ENCODE measurements at regions not wholly inside any gene's neighbourhood (a gene's known extent, or its start where the extent isn't known, plus 50 kb on each side); places are given as distances from the start of the nearest gene placed in this dataset.

GRCh38 chr1:81308191-81308590, 492.5 kb upstream of the ADGRL2 start:
- intact Hi-C loops (cut with DNase I): no loop called here

DNA sequence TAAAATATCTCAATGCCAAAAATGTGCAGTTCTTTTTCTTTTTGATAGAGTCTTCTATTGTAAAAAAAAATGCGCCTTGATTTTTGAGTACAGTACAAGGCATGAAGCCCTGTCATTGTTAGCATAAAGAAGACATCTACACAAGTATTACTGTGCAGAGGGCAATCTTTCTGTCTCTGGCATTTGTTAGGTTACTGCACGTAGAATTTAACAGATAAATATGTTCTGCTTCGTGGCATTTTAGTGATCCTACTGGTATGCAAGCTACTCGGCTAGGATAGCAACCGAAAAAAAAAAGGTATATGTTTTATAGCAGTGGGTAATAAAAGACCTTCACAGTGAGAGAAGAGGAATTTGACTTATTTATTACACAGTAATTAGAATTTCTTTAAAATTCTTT, 492.9 kb upstream of the ADGRL2 start:
- intact Hi-C loops (cut with DNase I): no loop called here
- no peak for DNase-seq (ENCODE audit: low spot score)

More at GRCh38 chr1:81308191-81308590, 492.5 kb upstream of the ADGRL2 start:
- Histone ChIP-seq H3K27me3 (replicated peaks; ENCODE audit: insufficient read depth) (no peaks in the 10 kb centered on the region), H3K4me3 (no peak overlapping the region), H3K4me1 (replicated peaks) (no peaks in the 10 kb centered on the region), H3K36me3 (no peaks in the 10 kb centered on the region), H3K27ac (no peak overlapping the region), H3K9me3 (no peaks in the 10 kb centered on the region)
- no peak for DNase-seq (ENCODE audit: low spot score)
- TF ChIP-seq POLR2AphosphoS5 (IDR thresholded peaks at IDR 0.05) (no peak), POLR2A (IDR thresholded peaks at IDR 0.05) (no peak)
- TF ChIP-seq, protein P1, sequence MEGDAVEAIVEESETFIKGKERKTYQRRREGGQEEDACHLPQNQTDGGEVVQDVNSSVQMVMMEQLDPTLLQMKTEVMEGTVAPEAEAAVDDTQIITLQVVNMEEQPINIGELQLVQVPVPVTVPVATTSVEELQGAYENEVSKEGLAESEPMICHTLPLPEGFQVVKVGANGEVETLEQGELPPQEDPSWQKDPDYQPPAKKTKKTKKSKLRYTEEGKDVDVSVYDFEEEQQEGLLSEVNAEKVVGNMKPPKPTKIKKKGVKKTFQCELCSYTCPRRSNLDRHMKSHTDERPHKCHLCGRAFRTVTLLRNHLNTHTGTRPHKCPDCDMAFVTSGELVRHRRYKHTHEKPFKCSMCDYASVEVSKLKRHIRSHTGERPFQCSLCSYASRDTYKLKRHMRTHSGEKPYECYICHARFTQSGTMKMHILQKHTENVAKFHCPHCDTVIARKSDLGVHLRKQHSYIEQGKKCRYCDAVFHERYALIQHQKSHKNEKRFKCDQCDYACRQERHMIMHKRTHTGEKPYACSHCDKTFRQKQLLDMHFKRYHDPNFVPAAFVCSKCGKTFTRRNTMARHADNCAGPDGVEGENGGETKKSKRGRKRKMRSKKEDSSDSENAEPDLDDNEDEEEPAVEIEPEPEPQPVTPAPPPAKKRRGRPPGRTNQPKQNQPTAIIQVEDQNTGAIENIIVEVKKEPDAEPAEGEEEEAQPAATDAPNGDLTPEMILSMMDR (IDR thresholded peaks at IDR 0.05): no peak
- WGBS: 51% methylated on average over 6 of the region's 6 CpGs

DNA sequence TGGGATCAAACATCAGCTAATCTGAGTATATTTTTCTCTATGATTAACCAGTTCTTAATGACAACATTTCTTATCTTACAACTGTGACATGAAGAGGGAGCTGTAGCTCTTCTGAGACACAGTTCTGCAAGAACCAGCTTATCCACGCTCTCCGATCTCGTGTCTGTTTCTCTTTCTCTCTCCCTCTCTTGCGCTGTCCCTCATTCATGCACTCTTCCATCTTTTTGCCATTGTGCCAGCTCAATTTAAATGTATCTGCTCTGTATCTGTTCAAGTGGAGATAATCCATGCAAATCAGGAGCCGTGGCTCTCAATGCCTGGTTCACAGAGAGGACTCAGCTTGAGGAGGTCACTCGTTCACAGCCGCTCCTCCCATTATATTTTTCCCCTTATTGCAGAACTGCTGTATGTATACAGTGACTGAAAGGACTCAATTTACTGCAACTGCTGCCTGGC, 494.7 kb upstream of the ADGRL2 start:
- TF ChIP-seq, protein P1 (IDR thresholded peaks at IDR 0.05): peak in 3 of 4 experiments; percentile 23 to 52 (median 51)
- TF ChIP-seq POLR2A (IDR thresholded peaks at IDR 0.05) (no peak), POLR2AphosphoS5 (IDR thresholded peaks at IDR 0.05) (peak; percentile 28)
- intact Hi-C loops (cut with DNase I): no loop called here
- under 1% methylated on average over 7 of the region's 7 CpGs for WGBS
- DNase-seq (ENCODE audit: low spot score): peak; percentile 25
- Histone ChIP-seq H3K4me3 (peak overlapping the region; percentile 31 to 32), H3K4me1 (replicated peaks) (no peaks in the 10 kb centered on the region), H3K27ac (no peak overlapping the region), H3K9me3 (no peaks in the 10 kb centered on the region), H3K36me3 (no peaks in the 10 kb centered on the region), H3K27me3 (replicated peaks; ENCODE audit: insufficient read depth) (no peaks in the 10 kb centered on the region)

More for the DNA sequence above, 492.9 kb upstream of the ADGRL2 start:
- Histone ChIP-seq H3K4me3 (no peak overlapping the region), H3K36me3 (no peaks in the 10 kb centered on the region), H3K27ac (no peak overlapping the region), H3K9me3 (no peaks in the 10 kb centered on the region), H3K27me3 (replicated peaks; ENCODE audit: insufficient read depth) (no peaks in the 10 kb centered on the region), H3K4me1 (replicated peaks) (no peaks in the 10 kb centered on the region)
- WGBS: 48% methylated on average over 5 of the region's 5 CpGs
- TF ChIP-seq, protein P1 (IDR thresholded peaks at IDR 0.05): no peak
- TF ChIP-seq POLR2AphosphoS5 (IDR thresholded peaks at IDR 0.05) (no peak), POLR2A (IDR thresholded peaks at IDR 0.05) (no peak)

DNA sequence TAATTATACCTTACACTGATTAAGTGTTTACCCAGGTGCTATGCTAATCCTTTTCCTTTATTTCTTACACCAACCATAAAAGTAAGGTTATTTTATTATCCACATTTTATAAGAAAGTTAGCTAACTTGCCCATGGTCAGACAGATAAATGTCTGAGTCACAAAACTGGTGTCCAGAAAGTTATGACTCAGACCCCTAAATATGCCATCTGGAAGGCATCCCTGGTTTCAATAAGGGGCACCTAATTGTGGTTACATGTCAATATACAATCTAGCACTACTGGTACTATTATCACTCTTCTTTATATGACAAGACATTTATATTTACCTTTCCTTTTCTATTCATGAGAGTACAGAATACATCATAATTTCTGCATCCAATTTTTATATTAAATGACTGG, 496.5 kb upstream of the ADGRL2 start:
- Histone ChIP-seq H3K4me1 (replicated peaks) (no peaks in the 10 kb centered on the region), H3K27ac (no peak overlapping the region), H3K4me3 (no peak overlapping the region), H3K9me3 (no peaks in the 10 kb centered on the region), H3K27me3 (replicated peaks; ENCODE audit: insufficient read depth) (no peaks in the 10 kb centered on the region), H3K36me3 (no peaks in the 10 kb centered on the region)
- intact Hi-C loops (cut with DNase I): no loop called here
- no peak for DNase-seq (ENCODE audit: low spot score)
- TF ChIP-seq POLR2AphosphoS5 (IDR thresholded peaks at IDR 0.05) (no peak), POLR2A (IDR thresholded peaks at IDR 0.05) (no peak)
- TF ChIP-seq, protein P1 (IDR thresholded peaks at IDR 0.05): no peak

GRCh38 chr1:81299892-81300291, 500.8 kb upstream of the ADGRL2 start:
- intact Hi-C loops (cut with DNase I): no loop called here
- TF ChIP-seq, protein P1 (IDR thresholded peaks at IDR 0.05): no peak
- no peak for TF ChIP-seq POLR2A (IDR thresholded peaks at IDR 0.05)
- TF ChIP-seq POLR2AphosphoS5 (IDR thresholded peaks at IDR 0.05): no peak
- no peaks in the 10 kb centered on the region for H3K4me1 ChIP-seq (replicated peaks)
- H3K9me3 ChIP-seq: no peaks in the 10 kb centered on the region
- no peaks in the 10 kb centered on the region for H3K36me3 ChIP-seq
- DNase-seq (ENCODE audit: low spot score): no peak
- no peaks in the 10 kb centered on the region for H3K27me3 ChIP-seq (replicated peaks; ENCODE audit: insufficient read depth)
- WGBS: 96% methylated on average over 2 of the region's 2 CpGs
- no peak overlapping the region for H3K27ac ChIP-seq
- H3K4me3 ChIP-seq: no peak overlapping the region

Data from prostate gland (tissue), 2 donors.